GM21619 (cell line): ENCODE measurements at regions not wholly inside any gene's neighbourhood (a gene's known extent, or its start where the extent isn't known, plus 50 kb on each side); places are given as distances from the start of the nearest gene placed in this dataset.
"Not testable (repeated sequence)": the region's sequence is repeated elsewhere in the genome, so short reads cannot be mapped to it uniquely, and the experiment has no call there.

ENCODE experiments used
- ATAC-seq: cut with Tn5 transposase; IDR thresholded peaks from one replicate; pipeline ENCODE4 v1.9.1; 2021; ENCODE audit not compliant: unreplicated experiment

DNA sequence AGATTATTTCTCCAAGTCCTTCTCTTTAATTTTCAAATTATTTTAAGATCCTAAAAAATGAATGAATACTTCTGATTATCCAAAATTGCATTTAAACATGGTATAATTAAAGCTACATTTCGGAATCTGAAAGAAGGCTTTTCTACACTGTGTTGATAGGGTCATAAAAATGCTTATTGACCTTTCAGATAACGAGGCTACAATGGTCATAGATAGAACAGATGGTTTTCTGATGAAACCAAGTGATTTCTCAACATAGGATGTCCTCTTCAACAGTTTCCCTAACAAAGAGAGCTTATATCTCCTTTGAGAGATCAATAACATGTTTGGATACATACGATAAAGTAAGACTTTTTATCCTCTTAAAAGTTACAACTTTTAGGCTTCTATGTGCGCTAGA is 201.1 kb downstream of the PTH2R start:
- ATAC-seq = no peak

DNA sequence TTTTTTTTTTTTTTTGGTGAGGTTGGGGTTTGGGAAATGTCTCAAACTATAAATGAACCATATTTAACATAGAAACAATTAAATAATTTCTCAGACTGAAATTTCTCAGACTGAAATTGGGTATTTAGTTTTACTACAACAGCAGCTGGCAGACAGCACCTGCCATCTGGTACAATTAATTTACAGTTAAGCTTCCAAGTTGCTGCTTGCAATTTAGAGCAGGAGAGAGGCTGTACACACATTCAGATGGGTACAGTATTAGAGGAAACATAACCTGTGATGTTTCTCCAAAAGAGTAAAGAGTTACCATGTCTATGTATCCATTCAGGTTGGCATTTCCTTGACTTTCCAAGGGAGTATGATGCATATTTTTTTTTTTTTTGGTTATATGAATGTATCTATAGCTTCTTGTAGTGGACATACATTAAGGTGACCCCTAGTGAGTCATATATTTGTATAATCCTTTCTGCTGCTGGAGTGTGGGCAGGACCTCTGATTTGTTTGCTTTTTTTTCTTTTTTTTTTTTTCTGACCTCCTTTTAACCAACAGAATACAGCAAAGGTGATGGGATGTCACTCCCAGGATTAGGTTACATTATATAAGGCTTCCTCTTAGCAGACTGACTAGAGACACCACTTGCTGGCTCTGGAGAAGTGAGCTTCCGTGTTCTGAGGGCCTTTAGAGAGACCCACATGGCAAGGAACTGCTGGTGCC is 201.7 kb downstream of the PTH2R start:
- ATAC-seq = no peak

DNA sequence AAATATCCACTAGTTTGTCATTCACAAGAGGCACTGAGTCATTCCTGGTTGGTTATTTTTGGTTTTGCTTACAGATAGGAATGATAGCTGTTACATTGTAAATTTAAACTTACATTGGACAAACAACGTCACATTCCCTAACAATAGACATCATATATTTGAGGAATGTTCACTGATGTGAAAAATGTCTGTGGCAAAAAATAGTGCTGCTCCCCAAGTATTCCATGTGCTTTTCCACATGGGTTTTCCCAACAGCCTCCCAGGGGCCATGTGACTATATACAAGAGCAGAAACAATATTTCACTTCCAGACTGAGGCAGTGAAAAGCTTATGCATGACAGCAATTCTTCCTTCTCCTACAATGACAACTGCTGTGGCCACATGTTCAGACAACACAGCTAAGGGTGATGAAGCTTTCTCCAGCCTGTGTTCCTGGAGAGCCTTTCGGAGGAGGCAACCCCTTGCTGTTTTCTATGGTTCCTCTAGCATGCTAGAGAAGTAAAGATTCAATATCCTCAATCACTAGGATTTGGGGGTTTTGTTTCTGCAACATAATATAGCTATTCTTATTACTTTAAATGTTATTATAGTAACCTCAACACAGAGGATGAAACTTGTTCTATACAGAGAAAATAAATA is 202.7 kb downstream of the PTH2R start:
- ATAC-seq = no peak

DNA sequence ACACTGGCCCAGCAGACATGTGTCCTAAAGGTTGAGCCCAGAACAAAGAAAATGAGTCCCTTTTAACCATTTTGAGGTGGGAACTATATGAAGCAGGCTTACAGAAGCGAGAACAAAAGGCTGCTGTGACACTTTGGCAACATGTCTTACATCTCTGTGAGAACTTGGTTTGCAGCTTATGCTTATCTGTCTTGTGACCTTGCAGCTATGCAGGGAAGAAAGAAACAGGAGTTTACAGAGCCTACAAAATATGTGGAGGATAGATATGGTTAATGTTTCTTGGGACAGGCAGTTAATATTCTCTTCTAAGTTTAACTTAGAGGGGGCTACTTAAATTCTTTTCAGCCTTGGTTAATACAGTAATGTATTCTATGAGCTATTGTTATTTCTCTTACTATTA is 209.1 kb downstream of the PTH2R start:
- ATAC-seq = not testable (repeated sequence)

DNA sequence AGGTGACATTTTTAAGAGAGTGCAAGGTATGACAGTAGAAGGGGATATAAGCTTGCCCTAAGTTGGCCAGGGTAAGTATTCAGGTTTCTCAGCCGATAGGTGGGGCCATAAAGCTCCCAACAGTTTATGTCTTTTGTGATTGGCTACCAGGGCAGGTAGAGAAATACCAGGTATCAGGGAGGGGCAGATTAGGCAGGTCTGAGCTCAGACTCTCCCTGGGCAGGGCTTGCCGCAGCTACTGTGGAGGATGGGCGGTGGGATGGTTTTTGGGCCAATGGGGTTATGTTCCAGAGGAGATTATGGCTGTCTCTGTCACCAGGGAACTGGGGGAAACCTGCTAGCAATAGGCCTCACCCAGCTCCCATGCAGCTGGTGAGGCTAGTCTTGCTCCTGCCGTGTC is 211.6 kb downstream of the PTH2R start:
- ATAC-seq = no peak

DNA sequence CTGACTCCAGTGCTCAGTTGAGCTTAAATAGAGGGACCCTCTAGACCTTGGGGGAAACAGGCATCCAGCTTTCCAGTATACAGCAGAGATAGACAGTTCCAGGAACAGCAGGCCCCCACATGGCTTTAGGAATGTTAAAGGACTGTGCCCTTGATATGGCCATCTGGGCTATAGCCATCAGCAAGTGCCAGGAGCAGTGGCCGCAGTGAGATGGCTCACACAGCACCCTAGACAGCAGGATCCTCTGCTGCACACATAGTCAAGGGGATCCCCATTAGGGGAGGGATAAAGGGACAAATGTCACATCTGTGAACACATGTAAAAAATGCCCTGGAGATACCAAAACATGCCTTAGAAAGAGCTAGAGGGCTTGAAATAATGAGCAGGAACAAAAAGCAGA is 213.4 kb downstream of the PTH2R start:
- no peak for ATAC-seq

DNA sequence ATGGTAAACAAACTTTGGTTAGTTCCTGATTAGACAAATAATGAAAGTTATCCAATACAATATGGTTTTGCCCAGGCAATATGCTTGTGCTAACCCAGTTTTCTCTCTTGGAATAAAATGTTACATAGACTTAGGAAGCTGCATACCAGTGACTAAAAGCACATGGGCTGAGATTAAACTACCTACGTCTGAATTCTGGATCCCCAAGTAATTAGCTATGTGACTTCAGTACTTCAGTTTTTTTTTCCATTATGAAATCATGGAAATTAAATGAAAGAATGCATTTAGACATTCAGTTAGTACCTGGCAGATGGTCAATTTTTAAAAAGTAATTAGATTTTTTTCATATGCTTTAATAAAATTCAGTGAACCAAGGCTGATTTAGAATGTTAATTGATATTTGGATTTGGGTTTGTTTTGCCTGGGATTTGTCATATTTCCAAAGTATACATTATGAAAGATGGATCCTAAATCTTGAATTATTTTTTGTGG is 213.9 kb downstream of the PTH2R start:
- ATAC-seq = no peak

DNA sequence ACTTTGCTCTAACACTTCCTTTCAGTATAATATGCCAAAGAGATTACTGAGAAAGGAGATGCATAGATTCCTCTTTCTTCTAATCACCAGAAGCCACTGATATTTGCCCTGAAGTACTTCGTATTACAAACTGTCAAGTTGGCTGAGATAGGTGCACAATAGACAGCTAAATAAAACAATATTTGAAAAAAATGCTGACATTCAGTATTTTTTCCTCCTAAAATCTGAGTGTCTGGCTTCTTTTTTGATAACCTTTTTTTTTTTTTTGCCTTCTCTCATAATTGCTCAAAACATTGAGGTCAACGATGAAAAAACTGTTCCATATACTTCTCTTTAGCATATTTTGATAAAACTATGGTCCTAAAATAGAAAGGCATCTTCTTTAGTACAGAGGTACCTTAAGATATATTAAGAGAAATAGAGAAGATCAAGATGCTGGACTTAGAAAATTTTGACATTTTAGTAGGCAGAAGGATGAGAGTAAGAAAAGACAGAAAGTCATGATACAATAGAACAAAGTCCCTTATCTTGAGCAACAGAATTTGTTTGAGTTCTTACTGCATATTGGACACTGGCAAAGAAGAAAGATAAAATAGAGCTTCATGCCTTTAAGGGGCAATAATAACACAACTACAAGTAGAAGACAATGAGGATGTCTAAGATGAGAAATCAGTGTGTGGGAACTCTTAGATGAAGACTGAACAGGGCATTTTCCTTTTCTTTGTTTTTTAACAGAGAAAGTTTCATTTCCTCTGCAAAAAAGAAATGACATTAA is 220.7 kb downstream of the PTH2R start:
- no peak for ATAC-seq

DNA sequence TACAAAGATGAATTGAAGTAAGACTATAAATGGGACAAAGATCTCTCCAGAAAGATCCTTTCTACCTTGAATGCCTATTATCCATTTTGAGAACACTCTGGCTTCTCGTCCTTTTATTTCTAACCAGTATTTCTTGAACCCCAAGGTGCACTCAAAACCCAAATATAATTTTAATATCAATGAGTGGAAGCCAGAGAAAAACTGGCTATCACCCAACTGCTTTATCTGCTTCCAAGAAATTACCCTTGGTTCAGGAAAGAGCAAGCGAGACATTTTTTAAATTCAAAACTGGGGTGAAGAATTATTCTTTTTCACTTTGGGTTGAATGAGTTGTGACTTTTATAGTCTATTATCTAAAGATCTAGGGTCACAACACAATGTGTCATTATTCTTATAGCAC is 221.3 kb downstream of the PTH2R start:
- no peak for ATAC-seq

DNA sequence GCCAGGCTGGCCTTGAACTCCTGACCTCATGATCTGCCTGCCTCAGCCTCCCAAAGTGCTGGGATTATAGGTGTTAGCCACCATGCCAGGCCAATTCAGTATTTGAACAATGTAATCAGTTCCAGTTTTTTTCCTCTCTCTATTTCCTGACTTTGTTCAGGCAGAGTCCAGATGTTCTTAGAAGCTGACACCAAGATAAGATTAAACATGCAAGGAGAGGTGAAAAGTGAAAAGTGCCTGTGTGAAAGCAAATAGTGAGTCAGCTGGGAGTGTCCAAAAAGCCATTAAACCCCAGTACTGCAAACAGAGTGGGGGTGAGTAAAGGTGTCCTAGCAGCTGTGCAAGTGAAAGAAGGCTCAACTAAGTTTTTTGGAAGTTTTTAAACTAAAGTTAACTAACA is 231.5 kb downstream of the PTH2R start:
- peak; percentile 69 for ATAC-seq

DNA sequence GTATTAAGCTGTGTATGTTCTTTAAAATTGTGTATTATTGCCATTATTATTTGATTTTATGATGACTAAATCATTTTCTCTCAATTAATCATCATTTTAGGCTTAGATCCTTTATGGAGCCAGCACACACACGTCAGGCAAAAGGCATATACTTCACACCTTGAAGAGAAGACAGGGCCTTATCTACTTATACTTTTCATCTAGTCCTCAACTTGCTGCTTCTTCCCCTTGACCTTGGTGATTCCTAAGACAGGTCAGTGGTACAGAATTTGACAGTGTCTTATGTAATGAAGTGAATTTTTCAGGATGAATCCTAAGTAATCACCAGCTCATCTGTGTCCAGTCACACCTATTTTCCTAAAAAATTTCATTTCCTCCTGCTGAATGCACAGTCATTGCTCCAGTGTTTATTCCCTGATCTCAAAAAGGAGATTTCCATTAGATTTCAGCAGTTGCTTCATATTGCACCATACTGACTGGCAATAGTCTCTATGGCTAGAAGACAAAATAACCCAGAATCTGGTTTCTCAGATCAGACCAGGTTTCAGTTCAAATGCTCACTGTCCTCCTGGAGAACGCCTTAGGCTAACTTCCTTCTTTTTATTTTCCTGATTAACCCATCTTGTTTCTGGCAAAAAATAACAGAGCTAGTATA is 235.7 kb downstream of the PTH2R start:
- no peak for ATAC-seq

DNA sequence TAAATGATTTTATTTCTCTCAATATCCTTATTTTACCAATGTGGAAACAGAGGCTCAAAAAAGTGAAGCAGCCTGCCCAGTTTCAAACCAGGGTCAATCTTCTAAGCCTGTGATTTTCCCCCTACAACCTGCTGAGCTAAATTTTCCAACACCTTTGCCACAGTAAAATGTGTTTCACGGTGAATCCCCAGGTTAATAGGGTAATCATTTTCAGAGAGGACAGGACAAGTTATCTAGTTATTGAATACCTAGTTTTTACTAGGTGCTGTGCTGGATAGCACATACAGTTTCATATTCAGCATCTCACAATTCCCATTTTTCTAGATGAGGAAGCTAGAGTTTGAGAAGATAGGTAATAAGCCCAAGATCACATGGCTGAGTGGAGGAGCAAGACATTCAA is 236.6 kb downstream of the PTH2R start:
- peak; percentile 59 for ATAC-seq

DNA sequence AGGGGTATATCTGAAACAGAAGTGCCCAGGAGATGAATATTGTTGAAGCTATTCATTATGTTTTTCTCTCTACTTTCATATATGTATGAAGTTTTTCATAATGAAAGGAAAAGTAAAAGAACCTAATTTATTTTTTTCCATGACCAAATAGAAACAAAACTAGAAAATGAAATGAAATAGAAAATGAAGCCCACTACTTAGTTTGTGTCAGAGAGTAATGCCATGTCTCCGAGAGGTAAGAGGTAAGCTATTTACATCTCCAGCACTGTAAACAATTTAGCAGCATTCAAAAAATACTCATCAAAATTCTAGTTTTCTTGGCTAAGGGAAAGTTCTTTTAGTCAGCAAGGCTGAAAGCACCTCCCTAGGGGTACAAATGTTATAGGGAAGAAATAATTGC is 238.6 kb downstream of the PTH2R start:
- no peak for ATAC-seq

DNA sequence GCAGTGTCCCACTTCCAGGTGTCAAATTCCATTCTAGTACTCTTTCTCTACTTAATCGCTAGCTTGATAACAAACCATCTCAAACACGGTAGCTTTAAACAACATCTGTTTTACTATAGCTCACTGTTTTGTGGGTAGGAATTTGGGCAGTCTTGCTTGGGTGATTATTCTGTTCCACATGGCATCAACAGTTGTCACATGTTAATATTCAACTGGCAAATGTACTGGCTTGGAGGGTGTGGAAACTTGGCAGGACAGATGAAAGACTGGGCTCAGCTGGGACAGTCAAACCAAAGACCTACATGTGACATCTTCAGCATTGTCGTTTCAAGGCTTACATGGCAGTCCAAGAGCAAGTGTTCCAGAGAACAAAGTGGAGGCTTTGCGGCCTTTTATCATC is 241.8 kb downstream of the PTH2R start:
- peak; percentile 31 for ATAC-seq

DNA sequence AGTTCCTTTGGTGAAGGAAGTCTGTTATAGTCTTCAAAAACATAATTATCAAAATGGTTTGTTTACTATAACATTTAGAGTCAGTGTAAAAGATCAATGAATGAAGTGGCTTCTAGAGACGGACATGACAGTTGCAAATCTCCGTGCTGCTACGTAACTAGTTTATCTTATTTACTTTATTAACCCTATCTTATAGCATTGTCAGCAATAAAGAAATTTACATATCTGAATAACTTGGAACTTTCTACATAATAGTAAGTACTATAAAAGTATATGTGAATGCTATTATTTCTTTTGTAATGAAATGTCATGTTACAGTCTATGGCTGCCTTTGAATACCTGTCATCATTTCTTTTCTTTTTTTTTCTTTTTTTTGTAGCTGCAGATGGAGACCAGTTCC is 246.8 kb downstream of the PTH2R start:
- no peak for ATAC-seq

DNA sequence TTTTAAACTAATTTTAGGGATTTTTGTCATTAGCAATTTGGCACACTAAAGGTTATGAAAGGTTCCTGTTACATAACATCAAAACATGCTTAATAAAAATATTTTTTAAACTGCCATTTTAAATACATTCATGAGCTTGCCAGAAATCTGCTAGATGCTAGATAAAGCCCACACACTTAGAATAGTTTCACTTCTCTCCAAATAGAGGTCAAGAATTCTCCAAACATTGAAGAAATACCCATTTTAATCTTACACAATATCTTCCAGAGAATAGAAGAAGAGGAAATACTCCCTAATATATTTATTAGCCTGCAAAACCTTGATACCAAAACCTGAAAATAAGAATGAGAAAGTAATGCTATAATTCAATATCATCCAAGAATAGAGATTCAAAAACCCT is 247.5 kb downstream of the PTH2R start:
- ATAC-seq = no peak

DNA sequence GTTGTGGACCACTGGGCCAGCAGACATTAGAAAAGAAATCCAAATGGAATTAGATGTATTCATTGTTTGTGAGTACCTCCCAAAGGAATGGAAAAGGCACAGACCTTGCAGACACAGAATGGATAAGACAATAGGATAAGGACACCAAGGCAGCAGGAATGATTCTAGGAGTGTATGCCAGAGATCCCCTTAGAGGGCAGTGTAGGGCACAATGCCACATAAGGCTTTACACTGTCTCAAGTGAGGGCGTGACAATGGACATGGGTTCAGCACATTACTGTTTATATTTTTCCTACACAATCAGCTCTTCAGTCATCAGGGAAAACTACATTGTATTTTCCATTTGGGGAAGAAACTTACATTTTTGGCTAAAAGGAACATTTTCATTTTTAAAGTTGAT is 250.9 kb downstream of the PTH2R start:
- no peak for ATAC-seq

DNA sequence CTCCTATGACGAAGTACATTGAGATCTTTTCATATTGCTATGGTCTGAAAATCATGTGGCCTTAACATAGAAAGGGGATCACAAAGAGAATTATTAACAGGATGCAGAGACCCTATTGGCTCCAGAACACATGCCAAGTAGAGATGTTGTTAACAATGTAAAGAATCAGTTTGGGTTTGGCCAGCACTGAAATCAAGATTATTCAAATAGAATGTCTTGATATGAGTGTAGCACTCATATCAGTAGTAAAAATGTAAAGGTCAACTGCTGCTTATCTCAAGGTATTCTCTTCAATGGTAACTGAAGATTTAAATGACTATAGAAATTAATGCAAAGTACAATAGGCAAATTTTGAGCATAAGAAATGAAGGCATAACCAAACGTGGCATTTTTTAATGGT is 262.8 kb downstream of the PTH2R start:
- peak; percentile 44 for ATAC-seq

DNA sequence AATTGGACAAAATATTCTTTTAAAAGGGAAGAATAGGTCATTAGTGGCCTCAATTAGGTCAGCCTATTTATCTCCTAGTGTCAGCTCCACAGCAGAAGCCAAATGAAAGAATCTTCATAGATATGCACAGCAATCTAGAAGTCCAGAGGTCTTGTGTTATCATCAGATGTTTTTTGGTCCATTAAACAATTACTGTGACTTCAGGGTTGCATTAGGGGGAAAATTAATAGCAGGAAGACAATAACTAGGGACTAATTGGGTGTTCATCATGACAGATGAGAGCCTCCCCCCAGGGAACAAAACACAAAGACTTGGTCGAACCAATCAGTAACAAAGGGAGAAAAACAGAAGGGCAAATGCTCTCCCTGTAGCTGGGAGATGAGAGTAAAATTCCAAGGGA is 264.7 kb downstream of the PTH2R start:
- no peak for ATAC-seq

DNA sequence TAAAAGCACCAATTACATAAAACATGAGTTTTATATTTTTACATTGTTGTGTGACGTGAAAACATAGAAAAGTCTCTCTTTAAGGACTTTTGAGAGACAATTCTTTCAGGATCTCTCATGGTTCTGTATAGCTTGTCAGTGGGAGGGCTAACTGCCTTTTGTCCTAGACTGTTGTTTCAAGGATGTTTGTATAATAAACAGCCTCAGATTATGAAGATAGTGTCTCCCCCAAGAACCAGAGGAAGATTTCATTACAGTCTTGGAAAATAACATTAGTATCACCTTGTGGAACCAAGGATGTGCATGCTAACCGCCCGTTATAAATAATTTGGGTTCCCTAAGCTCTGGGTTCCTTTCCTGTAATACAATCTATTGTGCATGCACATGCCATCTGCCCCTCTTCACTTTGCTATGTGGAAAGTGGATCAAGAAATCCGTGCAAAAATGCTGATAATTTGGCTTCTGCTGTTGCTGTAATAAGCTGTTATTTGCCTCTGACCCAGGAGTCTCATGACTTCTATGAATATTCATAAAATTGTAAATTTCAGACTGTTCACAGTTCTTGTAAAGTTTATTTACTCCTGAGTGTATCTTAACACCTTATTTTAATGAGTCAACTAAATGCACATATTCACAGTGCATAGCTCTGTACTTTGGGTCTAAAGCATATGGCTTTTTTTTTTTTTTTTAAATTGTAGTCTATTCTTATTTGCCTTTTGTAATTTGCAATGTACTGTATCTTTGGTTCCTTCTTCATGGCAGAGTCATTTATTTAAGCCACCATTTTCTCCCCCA is 265.5 kb downstream of the PTH2R start:
- ATAC-seq = no peak

DNA sequence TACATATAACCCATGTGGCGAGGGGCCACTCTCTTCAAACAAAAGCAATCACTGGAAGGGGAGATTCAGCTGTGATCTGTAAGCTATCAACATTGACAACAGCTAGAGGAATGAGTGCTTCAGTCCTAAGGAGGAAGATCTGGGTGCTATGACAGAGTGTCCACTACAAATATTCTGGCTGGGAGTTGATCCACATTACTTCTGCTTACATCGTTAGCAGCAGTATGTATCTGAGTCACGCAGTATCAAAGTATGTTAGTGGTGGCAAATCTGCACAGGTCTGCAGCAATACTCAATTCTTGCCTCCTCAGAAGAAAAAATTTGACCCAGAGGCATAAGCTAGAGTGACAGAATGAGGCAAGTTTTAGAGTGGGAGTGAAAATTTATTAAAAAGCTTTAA is 267.0 kb downstream of the PTH2R start:
- no peak for ATAC-seq
